Lower leg skin (tissue), 3 donors: ENCODE measurements at regions not wholly inside any gene's neighbourhood (a gene's known extent, or its start where the extent isn't known, plus 50 kb on each side); places are given as distances from the start of the nearest gene placed in this dataset.

Experiments
- POLR2A ChIP-seq, 2 donors: fragments of 450-650 bp; IDR thresholded peaks; one replicate each; pipeline ENCODE4 v1.6.1; 2016 to 2017; ENCODE audit warnings: antibody characterized with exemption in 2 of 2, mild to moderate bottlenecking in 1 of 2, moderate library complexity in 1 of 2
- TF ChIP-seq, protein P1 (sequence below), 3 donors: fragments of 450-650 bp; IDR thresholded peaks; one replicate each; pipeline ENCODE4 v1.5.1; 2016; ENCODE audit warnings: antibody characterized with exemption in 3 of 3, mild to moderate bottlenecking in 3 of 3, moderate library complexity in 2 of 3

DNA sequence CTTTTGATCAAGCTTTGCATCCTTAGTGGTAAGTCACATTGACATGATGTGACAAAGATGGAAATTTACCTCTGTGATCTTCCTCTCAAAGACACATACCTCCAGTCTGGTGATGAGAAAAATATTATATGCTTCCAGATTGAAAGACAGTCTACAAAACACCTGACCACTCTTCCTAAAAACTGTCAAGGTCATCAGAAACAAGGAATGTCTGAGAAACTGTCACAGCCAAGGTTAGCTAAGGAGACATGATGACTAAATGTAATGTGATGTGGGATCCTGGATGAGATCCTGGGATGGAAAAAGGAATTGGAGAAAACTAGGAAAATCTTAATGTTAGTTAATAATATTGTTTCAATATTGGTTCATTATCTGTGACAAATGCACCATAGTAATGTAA is 226.6 kb upstream of the ST6GAL2 start:
- TF ChIP-seq, protein P1, sequence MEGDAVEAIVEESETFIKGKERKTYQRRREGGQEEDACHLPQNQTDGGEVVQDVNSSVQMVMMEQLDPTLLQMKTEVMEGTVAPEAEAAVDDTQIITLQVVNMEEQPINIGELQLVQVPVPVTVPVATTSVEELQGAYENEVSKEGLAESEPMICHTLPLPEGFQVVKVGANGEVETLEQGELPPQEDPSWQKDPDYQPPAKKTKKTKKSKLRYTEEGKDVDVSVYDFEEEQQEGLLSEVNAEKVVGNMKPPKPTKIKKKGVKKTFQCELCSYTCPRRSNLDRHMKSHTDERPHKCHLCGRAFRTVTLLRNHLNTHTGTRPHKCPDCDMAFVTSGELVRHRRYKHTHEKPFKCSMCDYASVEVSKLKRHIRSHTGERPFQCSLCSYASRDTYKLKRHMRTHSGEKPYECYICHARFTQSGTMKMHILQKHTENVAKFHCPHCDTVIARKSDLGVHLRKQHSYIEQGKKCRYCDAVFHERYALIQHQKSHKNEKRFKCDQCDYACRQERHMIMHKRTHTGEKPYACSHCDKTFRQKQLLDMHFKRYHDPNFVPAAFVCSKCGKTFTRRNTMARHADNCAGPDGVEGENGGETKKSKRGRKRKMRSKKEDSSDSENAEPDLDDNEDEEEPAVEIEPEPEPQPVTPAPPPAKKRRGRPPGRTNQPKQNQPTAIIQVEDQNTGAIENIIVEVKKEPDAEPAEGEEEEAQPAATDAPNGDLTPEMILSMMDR (IDR thresholded peaks at IDR 0.05) = no peak
- TF ChIP-seq POLR2A (IDR thresholded peaks at IDR 0.05) = no peak
